AG04449 (cell line): ENCODE measurements at regions not wholly inside any gene's neighbourhood (a gene's known extent, or its start where the extent isn't known, plus 50 kb on each side); places are given as distances from the start of the nearest gene placed in this dataset.
A peak's percentile ranks its signal among the peaks of the same experiment; 100 is the strongest.

ENCODE experiments used
- CTCF ChIA-PET: fragments of 350-600 bp; formaldehyde crosslinking; extraction: SDS; loops from one replicate; lab custom pipeline; 2021; ENCODE audit warnings: antibody characterized with exemption; lab: Yijun Ruan, JAX
- POLR2A ChIA-PET: fragments of 400-600, 350-600 bp; formaldehyde crosslinking; extraction: SDS; loops from one replicate; lab custom pipeline; 2020; ENCODE audit warnings: antibody characterized with exemption, inconsistent platforms; lab: Yijun Ruan, JAX
- DNase-seq: peaks from one replicate; pipeline ENCODE4 v3.0.0-alpha.2; 2010; ENCODE audit warnings: low read depth, low spot score
- H3K4me3 ChIP-seq: 2 replicates; pipeline ENCODE4 v1.5.1; 2011; ENCODE audit warnings: low read depth, mild to moderate bottlenecking, control low read depth, low read length
- CTCF ChIP-seq: IDR thresholded peaks from one replicate; pipeline ENCODE4 v1.5.1; 2011; ENCODE audit warnings: mild to moderate bottlenecking, moderate library complexity, low read length, control low read depth, inconsistent platforms; ENCODE audit not compliant: insufficient read depth; ENCODE audit errors: missing control alignments

- ChIA-PET POLR2A (no interaction called here), CTCF (interaction anchor here (1.7 kb wide), 1 partner anchor 24 kb away, joined by 3 read pairs; no protein-coding TSS in a partner anchor)
These were observed 84.5 kb downstream of the PSMG1 start for GRCh38 chr21:39098696-39099200.

GRCh38 chr21:39097981-39098380, 85.3 kb downstream of the PSMG1 start:
- no peak overlapping the region for H3K4me3 ChIP-seq
- ChIA-PET CTCF (no interaction called here), POLR2A (no interaction called here)
- no peak for TF ChIP-seq CTCF
- no peak for DNase-seq

More at GRCh38 chr21:39098696-39099200, 84.5 kb downstream of the PSMG1 start:
- TF ChIP-seq CTCF: no peak
- no peak for DNase-seq
- no peak overlapping the region for H3K4me3 ChIP-seq

- H3K4me3 ChIP-seq: no peak overlapping the region
- POLR2A ChIA-PET: no interaction called here
- CTCF ChIA-PET: no interaction called here
- DNase-seq: no peak
- TF ChIP-seq CTCF: no peak
These were observed 85.9 kb downstream of the PSMG1 start for GRCh38 chr21:39097335-39097861.

GRCh38 chr21:39096754-39097153, 86.5 kb downstream of the PSMG1 start:
- DNase-seq: no peak
- ChIA-PET CTCF (interaction anchor here (1.1 to 1.8 kb wide), 2 partner anchors 16 to 18 kb away, joined by 3 read pairs; no protein-coding TSS in a partner anchor), POLR2A (no interaction called here)
- no peak overlapping the region for H3K4me3 ChIP-seq
- TF ChIP-seq CTCF: no peak

- TF ChIP-seq CTCF: no peak
- ChIA-PET POLR2A (interaction anchor here (0.7 to 1.0 kb wide), 2 partner anchors 111 to 542 kb away, joined by 3 to 5 read pairs; no protein-coding TSS in a partner anchor), CTCF (interaction anchor here (1.1 to 1.8 kb wide), 2 partner anchors 17 to 19 kb away, joined by 3 read pairs; no protein-coding TSS in a partner anchor)
- DNase-seq: no peak
- H3K4me3 ChIP-seq: no peak overlapping the region
These were observed 87.6 kb downstream of the PSMG1 start for GRCh38 chr21:39095681-39096080.

GRCh38 chr21:39094847-39095579, 88.2 kb downstream of the PSMG1 start:
- ChIA-PET POLR2A (interaction anchor here (0.7 to 1.0 kb wide), 2 partner anchors 110 to 542 kb away, joined by 3 to 5 read pairs; no protein-coding TSS in a partner anchor), CTCF (interaction anchor here (0.5 to 2.0 kb wide), 4 partner anchors 10 to 360 kb away, joined by 3 to 5 read pairs (median 3); no protein-coding TSS in a partner anchor)
- TF ChIP-seq CTCF: no peak
- DNase-seq: peak; percentile 88
- H3K4me3 ChIP-seq: no peak overlapping the region
